Stimulated activated CD4-positive, alpha-beta T cell treated with anti-CD3 and anti-CD28 coated beads, Interleukin-4, amount 100 ng/mL, for 24 hours (primary cell): ENCODE measurements at regions not wholly inside any gene's neighbourhood (a gene's known extent, or its start where the extent isn't known, plus 50 kb on each side); places are given as distances from the start of the nearest gene placed in this dataset.
"Not testable (repeated sequence)": the region's sequence is repeated elsewhere in the genome, so short reads cannot be mapped to it uniquely, and the experiment has no call there.

Source experiments
- DNase-seq: peaks from one replicate; pipeline ENCODE4 v3.0.0-alpha.2; 2020

DNA sequence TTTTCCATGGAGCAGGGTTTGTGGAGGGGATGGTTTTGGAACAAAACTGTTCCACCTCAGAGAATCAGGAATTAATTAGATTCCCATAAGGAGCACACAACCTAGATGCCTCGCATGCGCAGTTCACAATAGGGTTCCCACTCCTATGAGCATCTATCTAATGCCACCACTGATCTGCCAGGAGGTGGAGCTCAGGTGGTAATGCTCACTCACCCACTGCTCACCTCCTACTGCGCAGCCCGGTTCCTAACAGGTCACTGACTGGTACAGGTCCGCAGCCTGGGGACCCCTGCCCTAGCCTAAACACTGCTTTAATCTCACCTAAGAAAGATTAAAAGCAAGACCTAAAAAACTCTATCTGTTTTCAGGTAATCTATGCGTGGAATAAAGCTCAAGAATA, 553.0 kb downstream of the JRKL start:
- DNase-seq, result no peak

- DNase-seq, result no peak
Measured at GRCh38 chr11:96943970-96944369, 554.2 kb downstream of the JRKL start.

DNA sequence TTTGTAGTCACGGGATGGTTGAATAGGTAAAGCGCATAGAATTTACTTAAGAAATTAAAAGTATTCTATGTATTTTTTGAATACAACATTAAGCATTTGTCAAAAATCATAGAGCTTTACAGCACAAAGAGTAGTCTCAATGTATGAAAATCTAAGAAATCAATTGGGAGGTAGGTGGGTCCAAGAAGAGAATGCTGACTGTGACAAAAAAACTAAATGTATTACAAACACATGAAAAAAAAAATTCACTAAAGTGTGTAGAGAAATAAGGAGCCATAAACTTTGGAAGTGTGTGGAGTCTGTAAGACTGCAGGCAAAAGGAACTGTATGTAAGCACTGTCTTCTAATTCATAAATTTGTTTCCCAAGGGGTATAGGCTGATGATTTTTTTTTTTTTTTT, 558.3 kb downstream of the JRKL start:
- no peak for DNase-seq

GRCh38 chr11:96949464-96949863, 559.7 kb downstream of the JRKL start:
- DNase-seq, result no peak

GRCh38 chr11:96954587-96955242, 564.9 kb downstream of the JRKL start:
- DNase-seq, result no peak

GRCh38 chr11:96960476-96960875, 570.7 kb downstream of the JRKL start:
- DNase-seq, result no peak

- DNase-seq, result no peak
Measured at GRCh38 chr11:96960926-96961325, 571.1 kb downstream of the JRKL start.

- no peak for DNase-seq
Measured at GRCh38 chr11:96961931-96962330, 572.1 kb downstream of the JRKL start.

DNA sequence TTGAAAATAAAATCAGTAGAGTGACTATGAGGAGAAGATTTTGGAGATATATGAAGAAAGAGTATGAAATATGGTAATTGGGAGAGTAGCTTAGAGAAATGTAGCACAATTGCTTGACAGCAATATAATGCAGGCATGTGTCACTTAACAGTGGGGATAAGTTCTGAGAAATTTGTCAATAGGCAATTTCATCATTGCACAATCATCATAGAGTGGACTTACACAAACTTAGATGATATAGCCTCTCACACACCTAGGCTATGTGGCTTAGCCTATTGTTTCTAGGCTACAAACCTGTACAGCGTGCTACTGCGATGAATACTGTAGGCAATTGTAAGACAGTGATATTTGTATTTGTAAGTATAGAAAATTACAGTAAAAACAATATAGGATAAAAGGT, 573.6 kb downstream of the JRKL start:
- DNase-seq, result no peak

GRCh38 chr11:96964661-96965060, 574.8 kb downstream of the JRKL start:
- no peak for DNase-seq

- no peak for DNase-seq
Measured at GRCh38 chr11:96967616-96968015, 577.8 kb downstream of the JRKL start.

GRCh38 chr11:96969251-96969650, 579.4 kb downstream of the JRKL start:
- DNase-seq, result no peak

GRCh38 chr11:96978751-96979150, 588.9 kb downstream of the JRKL start:
- DNase-seq, result no peak

GRCh38 chr11:96986516-96986915, 596.7 kb downstream of the JRKL start:
- DNase-seq, result no peak

- DNase-seq, result no peak
Measured at GRCh38 chr11:96990914-96991313, 601.1 kb downstream of the JRKL start.

GRCh38 chr11:97000481-97000880, 610.7 kb downstream of the JRKL start:
- no peak for DNase-seq

GRCh38 chr11:97007283-97007682, 617.5 kb downstream of the JRKL start:
- DNase-seq, result no peak

GRCh38 chr11:97009613-97010012, 619.8 kb downstream of the JRKL start:
- no peak for DNase-seq

- not testable (repeated sequence) for DNase-seq
Measured at GRCh38 chr11:97010997-97011396, 621.2 kb downstream of the JRKL start.

DNA sequence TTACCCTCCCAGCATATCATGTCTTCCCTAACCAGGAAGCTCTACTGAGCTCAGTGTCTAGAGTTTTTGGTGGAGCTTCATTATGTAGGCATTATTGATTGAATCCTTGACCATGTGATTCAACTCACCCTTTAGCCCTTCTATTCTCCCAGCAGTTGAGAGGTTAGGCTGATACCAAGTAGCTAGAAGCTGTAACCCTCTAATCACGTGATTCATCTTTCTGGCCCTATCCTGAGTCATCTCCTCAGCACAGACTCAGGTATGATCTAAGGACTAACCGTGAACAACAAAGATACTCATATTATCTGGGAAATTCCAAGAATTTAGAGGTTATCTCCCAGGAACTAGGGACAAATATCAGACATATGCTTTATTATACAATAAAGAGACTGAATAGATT, 625.5 kb downstream of the JRKL start:
- DNase-seq, result no peak

DNA sequence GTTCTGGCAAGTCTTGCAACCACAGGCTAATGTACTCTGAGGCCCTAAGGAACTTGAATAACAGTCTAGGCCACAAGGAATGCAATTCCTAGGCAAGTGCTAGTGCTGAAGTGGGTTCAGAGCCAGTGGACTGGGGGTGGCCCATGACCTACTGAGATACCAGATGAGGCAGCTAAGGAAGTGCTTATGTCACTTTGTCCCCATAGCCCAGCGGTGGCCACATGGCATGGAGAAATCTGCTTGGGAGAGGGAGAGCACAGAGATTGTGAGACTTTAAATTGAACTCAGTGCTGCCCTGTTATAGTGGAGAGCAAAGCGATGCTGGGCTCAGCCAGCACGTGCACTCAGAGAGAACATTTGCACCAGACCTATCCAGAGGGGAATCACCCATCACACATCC, 629.5 kb downstream of the JRKL start:
- DNase-seq, result no peak

DNA sequence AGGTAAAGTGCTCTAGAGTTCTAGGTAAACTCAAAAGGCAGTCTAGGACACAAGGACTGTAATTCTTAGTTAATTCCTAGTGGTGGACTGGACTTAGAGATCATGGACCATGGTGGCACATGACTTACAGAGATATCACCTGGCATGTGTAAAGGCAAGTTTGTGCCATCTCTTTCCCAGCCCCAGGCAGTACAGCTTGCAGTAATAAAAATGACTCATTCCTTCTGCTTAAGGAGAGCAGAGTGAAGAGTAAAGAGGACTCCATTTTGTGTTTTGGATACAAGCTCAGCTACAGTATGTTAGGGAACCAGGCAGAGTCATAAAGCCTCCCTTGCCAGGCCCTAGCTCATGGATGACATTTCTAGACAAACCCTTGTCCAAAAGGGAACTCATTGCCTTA, 629.9 kb downstream of the JRKL start:
- DNase-seq, result no peak

- DNase-seq, result no peak
Measured at GRCh38 chr11:97022955-97023354, 633.1 kb downstream of the JRKL start.

GRCh38 chr11:97028836-97029406, 639.1 kb downstream of the JRKL start:
- no peak for DNase-seq

GRCh38 chr11:97033178-97033577, 643.4 kb downstream of the JRKL start:
- no peak for DNase-seq
